ENCODE measurements at regions not wholly inside any gene's neighbourhood (a gene's known extent, or its start where the extent isn't known, plus 50 kb on each side); places are given as distances from the start of the nearest gene placed in this dataset.

- TF ChIP-seq NANOG (IDR thresholded peaks at IDR 0.05; ENCODE audit: borderline replicate concordance) = no peak
- no peak for TF ChIP-seq EZH2phosphoT487 (IDR thresholded peaks at IDR 0.05; ENCODE audit: unreplicated experiment)
- TF ChIP-seq EZH2 (IDR thresholded peaks at IDR 0.05; ENCODE audit: low read depth, unreplicated experiment) = no peak
- no peak for TF ChIP-seq JUNB (IDR thresholded peaks at IDR 0.05; ENCODE audit: unreplicated experiment)
- TF ChIP-seq CREB1 (CRISPR knock-in tag; IDR thresholded peaks at IDR 0.05; ENCODE audit: low read depth) = no peak
- TF ChIP-seq ETS1 (IDR thresholded peaks at IDR 0.05) = no peak
- no peak for TF ChIP-seq ZNF331 (CRISPR knock-in tag; IDR thresholded peaks at IDR 0.05; ENCODE audit: low read depth)
- no peak for TF ChIP-seq CTCF (conservative IDR thresholded peaks at IDR 0.05; ENCODE audit: low read depth in 2 of 2)
- TF ChIP-seq POLR2AphosphoS5 (IDR thresholded peaks at IDR 0.05; ENCODE audit: low read depth) = no peak
- TF ChIP-seq STAT1 (IDR thresholded peaks at IDR 0.05; ENCODE audit: unreplicated experiment) = no peak
- TF ChIP-seq ZNF114 (CRISPR knock-in tag; IDR thresholded peaks at IDR 0.05) = no peak
- no peak for TF ChIP-seq REST (IDR thresholded peaks at IDR 0.05; ENCODE audit: unreplicated experiment)
These were observed 68.6 kb upstream of the MIR17HG start (continued) for GRCh38 chr13:91278888-91279287.

- Histone ChIP-seq H3F3A (replicated peaks; ENCODE audit: low read depth) (no peaks in the 10 kb centered on the region), H3K4me1 (ENCODE audit: insufficient read depth) (no peaks in the 10 kb centered on the region), H3K79me2 (replicated peaks; ENCODE audit: insufficient read depth) (no peaks in the 10 kb centered on the region), H3K27ac (ENCODE audit: low read depth) (no peak overlapping the region), H3K27me3 (ENCODE audit: insufficient read depth) (no peaks in the 10 kb centered on the region), H3K9me2 (ENCODE audit: insufficient read depth) (no peaks in the 10 kb centered on the region), H3K4me2 (no peak overlapping the region), H2AFZ (no peak overlapping the region), H3K4me3 (no peak overlapping the region), H4K20me1 (replicated peaks; ENCODE audit: insufficient read depth) (no peaks in the 10 kb centered on the region), H3K36me3 (ENCODE audit: insufficient read depth) (no peaks in the 10 kb centered on the region)
- no peak overlapping the region for H3K4me3 Mint-ChIP-seq
- H3K27me3 Mint-ChIP-seq (ENCODE audit: insufficient read depth, low read depth, poor library complexity) = no peaks in the 10 kb centered on the region
- DNase-seq (ENCODE audit: low spot score) (no peak), ATAC-seq (no peak)
- H3K27ac Mint-ChIP-seq = no peak overlapping the region
- H3K36me3 Mint-ChIP-seq (ENCODE audit: low read depth) = no peaks in the 10 kb centered on the region
- no peaks in the 10 kb centered on the region for H3K4me1 Mint-ChIP-seq
- no peaks in the 10 kb centered on the region for H3K9me3 Mint-ChIP-seq
- TF ChIP-seq ZNF462 (CRISPR knock-in tag; IDR thresholded peaks at IDR 0.05) (no peak), EZH2phosphoT487 (IDR thresholded peaks at IDR 0.05; ENCODE audit: unreplicated experiment) (no peak), JUNB (IDR thresholded peaks at IDR 0.05; ENCODE audit: unreplicated experiment) (no peak), POLR2AphosphoS5 (IDR thresholded peaks at IDR 0.05; ENCODE audit: low read depth) (no peak), EZH2 (IDR thresholded peaks at IDR 0.05; ENCODE audit: low read depth, unreplicated experiment) (no peak), ZNF114 (CRISPR knock-in tag; IDR thresholded peaks at IDR 0.05) (no peak), NANOG (IDR thresholded peaks at IDR 0.05; ENCODE audit: borderline replicate concordance) (no peak), CREB1 (CRISPR knock-in tag; IDR thresholded peaks at IDR 0.05; ENCODE audit: low read depth) (no peak)
These were observed 66.7 kb upstream of the MIR17HG start for GRCh38 chr13:91280801-91281200.

Measured in GM23338 (cell line).